ENCODE measurements at regions not wholly inside any gene's neighbourhood (a gene's known extent, or its start where the extent isn't known, plus 50 kb on each side); places are given as distances from the start of the nearest gene placed in this dataset.

- DNase-seq = no peak
- 19 to 79% (median 47%) methylated on average over 1 of the region's 1 CpG for WGBS, 3 donors
- peaks cover 0 to 22% of the 10 kb centered on the region in 2 donors for H3K9me3 ChIP-seq (ENCODE audit: control insufficient read depth in 2 of 2, insufficient read depth in 1 of 2, low read depth in 1 of 2, low read length in 1 of 2)
- H3K27me3 ChIP-seq (ENCODE audit: control insufficient read depth in 3 of 3, insufficient read depth in 3 of 3, low read length in 3 of 3) = no peaks in the 10 kb centered on the region
- no peak for FAIRE-seq
- no peak overlapping the region for H3K27ac ChIP-seq (ENCODE audit: low read depth in 1 of 3, low read length in 2 of 3)
- no peaks in the 10 kb centered on the region for H3K36me3 ChIP-seq (ENCODE audit: control insufficient read depth in 3 of 3, insufficient read depth in 2 of 3, low read depth in 1 of 3, low read length in 3 of 3)
- no peak overlapping the region for H3K4me3 ChIP-seq (ENCODE audit: low read depth in 1 of 3, low read length in 3 of 3)
- peaks cover 0 to 2% (median 0%) of the 10 kb centered on the region in 3 donors for H3K4me1 ChIP-seq (ENCODE audit: control insufficient read depth in 3 of 3, insufficient read depth in 2 of 3, low read depth in 1 of 3, low read length in 2 of 3)
Measured at GRCh38 chr12:63403256-63403655, 252.3 kb upstream of the AVPR1A start.

GRCh38 chr12:63400718-63401117, 249.7 kb upstream of the AVPR1A start:
- Histone ChIP-seq H3K27me3 (ENCODE audit: control insufficient read depth in 3 of 3, insufficient read depth in 3 of 3, low read length in 3 of 3) (no peaks in the 10 kb centered on the region), H3K9me3 (ENCODE audit: control insufficient read depth in 2 of 2, insufficient read depth in 1 of 2, low read depth in 1 of 2, low read length in 1 of 2) (peaks cover 0 to 15% of the 10 kb centered on the region in 2 donors), H3K4me3 (ENCODE audit: low read depth in 1 of 3, low read length in 3 of 3) (no peak overlapping the region), H3K4me1 (ENCODE audit: control insufficient read depth in 3 of 3, insufficient read depth in 2 of 3, low read depth in 1 of 3, low read length in 2 of 3) (peaks cover 0 to 2% (median 0%) of the 10 kb centered on the region in 3 donors), H3K27ac (ENCODE audit: low read depth in 1 of 3, low read length in 2 of 3) (no peak overlapping the region), H3K36me3 (ENCODE audit: control insufficient read depth in 3 of 3, insufficient read depth in 2 of 3, low read depth in 1 of 3, low read length in 3 of 3) (no peaks in the 10 kb centered on the region)
- DNase-seq (peak; percentile 7 to 16), FAIRE-seq (no peak)
- 29 to 53% (median 40%) methylated on average over 3 of the region's 3 CpGs for WGBS, 3 donors

DNA sequence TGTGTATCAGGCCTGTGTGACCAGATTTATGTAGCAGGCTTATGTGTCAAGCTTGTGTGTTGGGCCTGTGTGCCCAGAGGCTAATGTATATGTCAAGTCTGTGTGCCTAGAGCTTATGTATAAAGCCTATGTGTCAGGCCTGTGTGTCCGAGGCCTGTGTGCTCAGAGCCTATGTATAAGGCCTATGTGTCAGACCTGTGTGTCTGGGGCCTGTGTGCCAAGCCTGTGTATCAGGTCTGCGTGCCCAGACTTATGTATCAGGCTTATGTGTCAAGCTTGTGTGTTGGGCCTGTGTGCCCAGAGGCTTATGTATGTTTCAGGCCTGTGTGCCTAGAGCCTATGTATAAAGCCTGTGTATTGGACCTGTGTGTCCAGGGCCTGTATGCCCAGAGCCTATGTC, 249.3 kb upstream of the AVPR1A start:
- no peaks in the 10 kb centered on the region for H3K36me3 ChIP-seq (ENCODE audit: control insufficient read depth in 3 of 3, insufficient read depth in 2 of 3, low read depth in 1 of 3, low read length in 3 of 3)
- no peak overlapping the region for H3K27ac ChIP-seq (ENCODE audit: low read depth in 1 of 3, low read length in 2 of 3)
- peaks cover 0 to 15% of the 10 kb centered on the region in 2 donors for H3K9me3 ChIP-seq (ENCODE audit: control insufficient read depth in 2 of 2, insufficient read depth in 1 of 2, low read depth in 1 of 2, low read length in 1 of 2)
- no peak for DNase-seq
- peaks cover 0 to 2% (median 0%) of the 10 kb centered on the region in 3 donors for H3K4me1 ChIP-seq (ENCODE audit: control insufficient read depth in 3 of 3, insufficient read depth in 2 of 3, low read depth in 1 of 3, low read length in 2 of 3)
- 89 to 91% (median 90%) methylated on average over 2 of the region's 2 CpGs for WGBS, 3 donors
- no peaks in the 10 kb centered on the region for H3K27me3 ChIP-seq (ENCODE audit: control insufficient read depth in 3 of 3, insufficient read depth in 3 of 3, low read length in 3 of 3)
- no peak overlapping the region for H3K4me3 ChIP-seq (ENCODE audit: low read depth in 1 of 3, low read length in 3 of 3)
- no peak for FAIRE-seq

- WGBS, 3 donors = 86 to 95% (median 89%) methylated on average over 4 of the region's 4 CpGs
- Histone ChIP-seq H3K27me3 (ENCODE audit: control insufficient read depth in 3 of 3, insufficient read depth in 3 of 3, low read length in 3 of 3) (no peaks in the 10 kb centered on the region), H3K27ac (ENCODE audit: low read depth in 1 of 3, low read length in 2 of 3) (no peak overlapping the region), H3K9me3 (ENCODE audit: control insufficient read depth in 2 of 2, insufficient read depth in 1 of 2, low read depth in 1 of 2, low read length in 1 of 2) (peaks cover 0 to 15% of the 10 kb centered on the region in 2 donors), H3K4me1 (ENCODE audit: control insufficient read depth in 3 of 3, insufficient read depth in 2 of 3, low read depth in 1 of 3, low read length in 2 of 3) (no peaks in the 10 kb centered on the region), H3K36me3 (ENCODE audit: control insufficient read depth in 3 of 3, insufficient read depth in 2 of 3, low read depth in 1 of 3, low read length in 3 of 3) (no peaks in the 10 kb centered on the region), H3K4me3 (ENCODE audit: low read depth in 1 of 3, low read length in 3 of 3) (no peak overlapping the region)
- DNase-seq = no peak
- FAIRE-seq = no peak
Measured at GRCh38 chr12:63397807-63398206, 246.8 kb upstream of the AVPR1A start.

DNA sequence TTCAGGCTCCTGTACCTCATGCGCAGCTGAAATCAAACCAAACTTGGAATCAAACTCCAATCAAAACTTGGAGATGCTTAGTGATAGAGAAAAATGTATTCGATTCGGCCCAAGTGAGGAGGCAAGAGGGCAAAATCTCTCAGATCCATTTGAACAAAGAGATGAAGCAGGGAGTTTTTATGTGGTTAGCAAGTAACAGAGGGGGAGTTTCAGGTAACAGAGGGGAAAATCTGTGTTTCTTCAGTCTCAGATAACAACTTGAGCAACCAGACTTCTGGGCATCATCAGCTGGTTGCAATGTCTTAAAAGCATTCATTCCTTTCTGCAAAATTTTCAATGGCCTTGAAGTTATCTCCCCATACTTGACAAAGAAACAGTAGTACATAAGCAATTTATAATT, 245.1 kb upstream of the AVPR1A start:
- WGBS, 3 donors = 89 to 91% (median 90%) methylated on average over 3 of the region's 3 CpGs
- H3K27ac ChIP-seq (ENCODE audit: low read depth in 1 of 3, low read length in 2 of 3) = no peak overlapping the region

DNA sequence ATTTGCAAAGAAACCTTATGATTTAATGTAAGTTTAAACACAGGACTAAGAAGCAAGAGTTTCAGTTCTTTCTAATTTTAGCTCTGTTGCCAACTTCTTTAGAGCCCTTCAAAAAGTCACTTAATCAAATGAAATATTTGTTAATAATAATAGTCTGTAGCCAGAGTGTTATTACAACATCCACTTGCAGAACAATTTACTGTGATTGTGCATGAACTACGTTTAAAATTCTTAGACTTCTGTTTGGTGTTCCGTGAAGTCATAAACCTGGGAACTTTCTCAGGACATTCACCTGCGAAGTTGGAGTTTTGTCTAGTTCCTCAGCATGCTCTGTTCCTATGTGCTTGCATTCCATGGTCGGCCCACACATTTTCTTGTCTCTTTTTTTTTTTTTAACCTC, 244.0 kb upstream of the AVPR1A start:
- WGBS, 3 donors = 58 to 61% (median 59%) methylated on average over 4 of the region's 4 CpGs
- Histone ChIP-seq H3K36me3 (ENCODE audit: control insufficient read depth in 3 of 3, insufficient read depth in 2 of 3, low read depth in 1 of 3, low read length in 3 of 3) (no peaks in the 10 kb centered on the region), H3K27me3 (ENCODE audit: control insufficient read depth in 3 of 3, insufficient read depth in 3 of 3, low read length in 3 of 3) (no peaks in the 10 kb centered on the region), H3K27ac (ENCODE audit: low read depth in 1 of 3, low read length in 2 of 3) (no peak overlapping the region), H3K9me3 (ENCODE audit: control insufficient read depth in 2 of 2, insufficient read depth in 1 of 2, low read depth in 1 of 2, low read length in 1 of 2) (peaks cover 0 to 15% of the 10 kb centered on the region in 2 donors), H3K4me1 (ENCODE audit: control insufficient read depth in 3 of 3, insufficient read depth in 2 of 3, low read depth in 1 of 3, low read length in 2 of 3) (no peaks in the 10 kb centered on the region), H3K4me3 (ENCODE audit: low read depth in 1 of 3, low read length in 3 of 3) (no peak overlapping the region)
- DNase-seq (no peak), FAIRE-seq (no peak)

More for the DNA sequence above, 245.1 kb upstream of the AVPR1A start:
- DNase-seq (no peak), FAIRE-seq (no peak)
- Histone ChIP-seq H3K36me3 (ENCODE audit: control insufficient read depth in 3 of 3, insufficient read depth in 2 of 3, low read depth in 1 of 3, low read length in 3 of 3) (no peaks in the 10 kb centered on the region), H3K27me3 (ENCODE audit: control insufficient read depth in 3 of 3, insufficient read depth in 3 of 3, low read length in 3 of 3) (no peaks in the 10 kb centered on the region), H3K9me3 (ENCODE audit: control insufficient read depth in 2 of 2, insufficient read depth in 1 of 2, low read depth in 1 of 2, low read length in 1 of 2) (peaks cover 0 to 15% of the 10 kb centered on the region in 2 donors), H3K4me3 (ENCODE audit: low read depth in 1 of 3, low read length in 3 of 3) (no peak overlapping the region), H3K4me1 (ENCODE audit: control insufficient read depth in 3 of 3, insufficient read depth in 2 of 3, low read depth in 1 of 3, low read length in 2 of 3) (no peaks in the 10 kb centered on the region)

DNA sequence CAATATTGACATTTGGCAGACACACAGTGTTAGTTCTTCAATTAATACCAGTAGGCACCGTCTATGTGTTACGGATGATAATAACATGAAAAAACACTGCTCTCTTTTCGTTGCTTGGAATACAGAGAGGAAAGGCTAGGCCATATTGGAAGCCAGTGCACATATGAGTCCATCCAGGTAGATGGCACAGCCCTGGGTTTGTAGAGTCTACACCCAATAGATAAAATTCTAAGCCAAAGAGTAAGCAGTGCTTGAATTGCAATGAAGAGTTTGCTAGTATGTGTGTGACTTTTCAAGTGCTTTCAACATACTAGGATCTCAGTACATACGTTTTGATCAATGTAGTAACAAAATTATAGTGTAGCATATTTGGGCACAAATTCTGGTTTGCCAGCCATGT, 243.3 kb upstream of the AVPR1A start:
- Histone ChIP-seq H3K4me1 (ENCODE audit: control insufficient read depth in 3 of 3, insufficient read depth in 2 of 3, low read depth in 1 of 3, low read length in 2 of 3) (no peaks in the 10 kb centered on the region), H3K4me3 (ENCODE audit: low read depth in 1 of 3, low read length in 3 of 3) (no peak overlapping the region), H3K9me3 (ENCODE audit: control insufficient read depth in 2 of 2, insufficient read depth in 1 of 2, low read depth in 1 of 2, low read length in 1 of 2) (peaks cover 0 to 8% of the 10 kb centered on the region in 2 donors), H3K36me3 (ENCODE audit: control insufficient read depth in 3 of 3, insufficient read depth in 2 of 3, low read depth in 1 of 3, low read length in 3 of 3) (no peaks in the 10 kb centered on the region), H3K27ac (ENCODE audit: low read depth in 1 of 3, low read length in 2 of 3) (no peak overlapping the region), H3K27me3 (ENCODE audit: control insufficient read depth in 3 of 3, insufficient read depth in 3 of 3, low read length in 3 of 3) (no peaks in the 10 kb centered on the region)
- WGBS, 3 donors = 62 to 77% (median 76%) methylated on average over 4 of the region's 4 CpGs
- DNase-seq = no peak
- FAIRE-seq = no peak

DNA sequence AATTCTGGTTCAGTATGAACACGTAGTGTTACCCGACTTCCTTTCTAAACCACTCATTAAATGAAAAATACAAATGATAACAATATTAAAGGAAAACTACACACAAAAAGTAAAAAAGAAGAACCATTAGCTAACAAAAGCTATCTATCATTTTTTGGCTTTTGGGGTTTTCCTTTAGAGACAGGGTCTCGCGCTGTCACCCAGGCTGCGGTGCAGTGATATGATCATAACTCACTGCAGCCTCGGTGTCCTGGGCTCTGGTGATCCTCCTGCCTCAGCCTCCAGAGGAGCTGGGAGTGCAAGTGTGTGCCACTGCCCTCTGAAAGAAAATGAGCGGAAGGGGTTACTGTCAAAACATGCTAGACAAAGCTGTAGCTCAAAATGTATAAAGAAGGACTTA, 238.2 kb upstream of the AVPR1A start:
- no peak overlapping the region for H3K4me3 ChIP-seq (ENCODE audit: low read depth in 1 of 3, low read length in 3 of 3)
- H3K4me1 ChIP-seq (ENCODE audit: control insufficient read depth in 3 of 3, insufficient read depth in 2 of 3, low read depth in 1 of 3, low read length in 2 of 3) = peaks cover 0 to 4% (median 0%) of the 10 kb centered on the region in 3 donors
- H3K9me3 ChIP-seq (ENCODE audit: control insufficient read depth in 2 of 2, insufficient read depth in 1 of 2, low read depth in 1 of 2, low read length in 1 of 2) = no peaks in the 10 kb centered on the region
- no peak for FAIRE-seq
- no peaks in the 10 kb centered on the region for H3K27me3 ChIP-seq (ENCODE audit: control insufficient read depth in 3 of 3, insufficient read depth in 3 of 3, low read length in 3 of 3)
- WGBS, 3 donors = 85 to 97% (median 88%) methylated on average over 7 of the region's 7 CpGs
- H3K36me3 ChIP-seq (ENCODE audit: control insufficient read depth in 3 of 3, insufficient read depth in 2 of 3, low read depth in 1 of 3, low read length in 3 of 3) = no peaks in the 10 kb centered on the region
- H3K27ac ChIP-seq (ENCODE audit: low read depth in 1 of 3, low read length in 2 of 3) = no peak overlapping the region
- no peak for DNase-seq

- Histone ChIP-seq H3K4me3 (ENCODE audit: low read depth in 1 of 3, low read length in 3 of 3) (no peak overlapping the region), H3K4me1 (ENCODE audit: control insufficient read depth in 3 of 3, insufficient read depth in 2 of 3, low read depth in 1 of 3, low read length in 2 of 3) (peaks cover 0 to 4% (median 0%) of the 10 kb centered on the region in 3 donors), H3K9me3 (ENCODE audit: control insufficient read depth in 2 of 2, insufficient read depth in 1 of 2, low read depth in 1 of 2, low read length in 1 of 2) (no peaks in the 10 kb centered on the region), H3K27ac (ENCODE audit: low read depth in 1 of 3, low read length in 2 of 3) (no peak overlapping the region), H3K36me3 (ENCODE audit: control insufficient read depth in 3 of 3, insufficient read depth in 2 of 3, low read depth in 1 of 3, low read length in 3 of 3) (no peaks in the 10 kb centered on the region), H3K27me3 (ENCODE audit: control insufficient read depth in 3 of 3, insufficient read depth in 3 of 3, low read length in 3 of 3) (no peaks in the 10 kb centered on the region)
- 45 to 67% (median 52%) methylated on average over 4 of the region's 4 CpGs for WGBS, 3 donors
- DNase-seq (peak; percentile 37 to 58), FAIRE-seq (no peak)
Measured at GRCh38 chr12:63387771-63388170, 236.8 kb upstream of the AVPR1A start.

All from small intestine (tissue), 7 donors.